GM12873 (cell line): ENCODE measurements at regions not wholly inside any gene's neighbourhood (a gene's known extent, or its start where the extent isn't known, plus 50 kb on each side); places are given as distances from the start of the nearest gene placed in this dataset.

ENCODE experiments used
- CTCF ChIP-seq: IDR thresholded peaks from 2 replicates; pipeline ENCODE4 v1.5.1; 2012; ENCODE audit warnings: low read depth, mild to moderate bottlenecking, moderate library complexity, low read length, control low read depth; ENCODE audit not compliant: insufficient read depth; ENCODE audit errors: missing control alignments

GRCh38 chr2:191489177-191489576 is 188.8 kb upstream of the NABP1 start:
- TF ChIP-seq CTCF = no peak

- no peak for TF ChIP-seq CTCF
These were observed 181.1 kb upstream of the NABP1 start for GRCh38 chr2:191496838-191497237.

GRCh38 chr2:191497822-191498221 is 180.1 kb upstream of the NABP1 start:
- TF ChIP-seq CTCF = no peak

- no peak for TF ChIP-seq CTCF
These were observed 178.9 kb upstream of the NABP1 start for GRCh38 chr2:191499050-191499449.

GRCh38 chr2:191499874-191500565 is 177.9 kb upstream of the NABP1 start:
- TF ChIP-seq CTCF = no peak

- no peak for TF ChIP-seq CTCF
These were observed 177.4 kb upstream of the NABP1 start for GRCh38 chr2:191500566-191500883.

- no peak for TF ChIP-seq CTCF
These were observed 176.9 kb upstream of the NABP1 start for GRCh38 chr2:191500884-191501560.
